Lower lobe of right lung (tissue), 2 donors: ENCODE measurements at regions not wholly inside any gene's neighbourhood (a gene's known extent, or its start where the extent isn't known, plus 50 kb on each side); places are given as distances from the start of the nearest gene placed in this dataset.

Experiments
- ATAC-seq, 2 donors: fragments of 200-7000 bp; cut with Tn5 transposase; one replicate each; pipeline ENCODE4 v1.9.1; 2020 to 2022; ENCODE audit warnings: mild to moderate bottlenecking in 2 of 2, moderate library complexity in 2 of 2
- DNase-seq: peaks from one replicate; pipeline ENCODE4 v3.0.0-alpha.2; 2020
- H3K27ac ChIP-seq: fragments of 200-600 bp; one replicate; pipeline ENCODE4 v1.8.0; 2022
- H3K27me3 ChIP-seq: fragments of 200-600 bp; one replicate; pipeline ENCODE4 v1.8.0; 2022; ENCODE audit warnings: low read depth
- H3K36me3 ChIP-seq: fragments of 200-600 bp; one replicate; pipeline ENCODE4 v1.8.0; 2022; ENCODE audit warnings: mild to moderate bottlenecking
- H3K4me1 ChIP-seq: fragments of 200-600 bp; one replicate; pipeline ENCODE4 v1.8.0; 2022
- H3K4me3 ChIP-seq: fragments of 200-600 bp; one replicate; pipeline ENCODE4 v1.8.0; 2022; ENCODE audit warnings: mild to moderate bottlenecking
- H3K9me3 ChIP-seq: fragments of 200-600 bp; one replicate; pipeline ENCODE4 v1.8.0; 2022
- intact Hi-C: fragments of 100-400 bp; cut with DNase I; formaldehyde crosslinking; loops from one replicate; pipeline ENCODE4 v1.11.0; 2022
- TF ChIP-seq, protein P1 (sequence below): fragments of 200-600 bp; IDR thresholded peaks from one replicate; pipeline ENCODE4 v1.8.0; 2022; ENCODE audit warnings: antibody characterized with exemption, mild to moderate bottlenecking
- donor health status: DM: no; HTN: yes; CAD: no; lungs with severe emphysema.

DNA sequence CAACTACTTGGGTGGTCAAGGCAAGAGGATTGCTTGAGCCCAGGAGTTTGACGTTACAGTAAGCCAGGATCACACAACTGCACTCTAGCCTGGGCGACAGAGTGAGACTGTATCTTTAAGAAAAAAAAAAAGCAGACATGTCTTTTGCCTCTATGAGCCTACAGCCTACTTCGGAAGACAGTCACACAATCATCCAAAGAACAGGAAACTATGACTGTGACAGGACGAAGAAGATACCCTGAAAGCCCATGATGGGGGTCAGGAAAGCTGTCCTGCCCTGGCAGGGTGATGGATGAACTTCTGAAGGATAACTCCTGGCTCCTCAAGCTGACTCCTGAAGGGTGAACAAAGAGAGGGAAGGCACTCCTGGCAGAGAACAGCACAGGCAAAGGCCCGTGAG is 251.7 kb upstream of the SIX2 start:
- no peaks in the 10 kb centered on the region for H3K9me3 ChIP-seq
- H3K4me3 ChIP-seq: no peak overlapping the region
- peaks cover 16% of the 10 kb centered on the region for H3K4me1 ChIP-seq
- TF ChIP-seq, protein P1, sequence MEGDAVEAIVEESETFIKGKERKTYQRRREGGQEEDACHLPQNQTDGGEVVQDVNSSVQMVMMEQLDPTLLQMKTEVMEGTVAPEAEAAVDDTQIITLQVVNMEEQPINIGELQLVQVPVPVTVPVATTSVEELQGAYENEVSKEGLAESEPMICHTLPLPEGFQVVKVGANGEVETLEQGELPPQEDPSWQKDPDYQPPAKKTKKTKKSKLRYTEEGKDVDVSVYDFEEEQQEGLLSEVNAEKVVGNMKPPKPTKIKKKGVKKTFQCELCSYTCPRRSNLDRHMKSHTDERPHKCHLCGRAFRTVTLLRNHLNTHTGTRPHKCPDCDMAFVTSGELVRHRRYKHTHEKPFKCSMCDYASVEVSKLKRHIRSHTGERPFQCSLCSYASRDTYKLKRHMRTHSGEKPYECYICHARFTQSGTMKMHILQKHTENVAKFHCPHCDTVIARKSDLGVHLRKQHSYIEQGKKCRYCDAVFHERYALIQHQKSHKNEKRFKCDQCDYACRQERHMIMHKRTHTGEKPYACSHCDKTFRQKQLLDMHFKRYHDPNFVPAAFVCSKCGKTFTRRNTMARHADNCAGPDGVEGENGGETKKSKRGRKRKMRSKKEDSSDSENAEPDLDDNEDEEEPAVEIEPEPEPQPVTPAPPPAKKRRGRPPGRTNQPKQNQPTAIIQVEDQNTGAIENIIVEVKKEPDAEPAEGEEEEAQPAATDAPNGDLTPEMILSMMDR: no peak
- H3K36me3 ChIP-seq: no peaks in the 10 kb centered on the region
- no peak overlapping the region for H3K27ac ChIP-seq
- H3K27me3 ChIP-seq: no peaks in the 10 kb centered on the region
- ATAC-seq (no peak), DNase-seq (no peak)
- intact Hi-C loops: no loop called here

DNA sequence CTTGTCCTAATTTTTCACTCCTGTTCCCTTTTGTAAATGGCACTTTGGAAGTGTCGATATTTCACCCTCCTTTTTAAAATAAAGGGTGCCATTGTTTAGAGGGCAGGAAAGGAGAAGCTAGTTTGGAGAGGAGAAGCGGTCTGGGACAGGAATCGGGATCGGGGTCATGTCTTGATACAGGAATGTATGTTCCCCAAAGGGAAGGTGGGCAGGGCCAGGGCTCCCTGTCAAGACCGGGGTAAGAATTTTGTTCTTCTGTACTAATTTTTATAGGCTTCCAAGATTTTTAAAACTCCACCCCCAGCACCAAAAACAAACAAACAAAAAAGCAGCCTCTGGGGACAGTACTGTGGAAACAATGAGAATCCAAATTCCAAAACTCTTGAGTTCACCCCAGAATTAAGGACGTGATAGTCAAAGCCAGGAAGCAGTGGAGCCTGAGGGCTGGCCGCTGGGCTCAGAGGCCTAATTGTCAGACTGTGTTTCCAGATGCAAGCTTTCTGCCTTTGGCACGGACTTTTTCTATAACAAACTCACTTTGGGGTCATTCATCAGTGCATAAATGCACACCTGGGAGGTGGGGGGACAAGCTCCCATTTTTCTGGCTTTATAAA is 250.4 kb upstream of the SIX2 start:
- ATAC-seq (no peak), DNase-seq (no peak)
- no peak overlapping the region for H3K27ac ChIP-seq
- no peaks in the 10 kb centered on the region for H3K36me3 ChIP-seq
- no peaks in the 10 kb centered on the region for H3K27me3 ChIP-seq
- H3K4me1 ChIP-seq: peaks cover 16% of the 10 kb centered on the region
- no peak overlapping the region for H3K4me3 ChIP-seq
- no peaks in the 10 kb centered on the region for H3K9me3 ChIP-seq
- TF ChIP-seq, protein P1: no peak
- intact Hi-C loops: no loop called here

DNA sequence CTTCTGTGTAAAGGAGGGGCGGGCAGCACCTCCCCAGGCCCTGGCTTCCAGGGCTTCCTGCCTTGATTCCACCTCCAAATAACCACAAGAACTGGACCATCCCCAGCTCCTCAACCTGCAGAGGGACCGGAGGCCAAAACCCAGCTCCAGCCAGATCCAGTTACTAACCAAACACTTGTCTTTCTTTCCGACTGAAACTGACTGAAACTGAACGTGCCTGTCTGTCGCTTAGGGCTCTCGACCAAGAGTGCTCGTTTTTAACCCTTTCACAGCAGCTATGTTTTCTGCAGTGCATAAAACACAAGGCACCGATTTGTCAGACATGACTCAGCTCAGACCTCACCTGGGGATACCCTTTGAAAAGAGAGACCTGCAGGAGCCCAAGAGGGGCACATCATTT is 249.9 kb upstream of the SIX2 start:
- Histone ChIP-seq H3K4me1 (peaks cover 16% of the 10 kb centered on the region), H3K4me3 (no peak overlapping the region), H3K36me3 (no peaks in the 10 kb centered on the region), H3K27ac (no peak overlapping the region), H3K9me3 (no peaks in the 10 kb centered on the region), H3K27me3 (no peaks in the 10 kb centered on the region)
- ATAC-seq: peak; percentile 52 to 73
- TF ChIP-seq, protein P1: no peak
- intact Hi-C loops: no loop called here
- DNase-seq: no peak

DNA sequence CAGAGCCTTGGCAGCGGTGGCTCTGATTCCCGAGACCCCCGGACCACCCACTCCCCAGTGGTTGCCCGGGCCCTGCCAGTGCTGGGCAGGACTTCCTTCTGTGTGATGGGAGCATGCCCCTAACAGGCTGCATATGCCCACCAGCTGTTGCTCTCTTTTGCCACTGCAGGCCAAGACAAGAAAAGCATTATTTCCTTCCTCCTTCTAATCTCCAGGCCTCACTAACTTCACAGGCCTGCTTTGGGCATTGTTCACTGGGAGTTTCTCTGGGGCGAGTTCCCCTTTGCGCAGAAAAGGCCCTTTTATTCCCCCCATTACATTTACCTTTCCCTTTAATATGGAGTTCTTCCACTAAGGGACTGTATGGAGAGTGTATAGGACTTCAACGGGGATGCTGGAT is 249.1 kb upstream of the SIX2 start:
- Histone ChIP-seq H3K36me3 (no peaks in the 10 kb centered on the region), H3K9me3 (no peaks in the 10 kb centered on the region), H3K27me3 (no peaks in the 10 kb centered on the region), H3K27ac (no peak overlapping the region), H3K4me1 (peaks cover 16% of the 10 kb centered on the region), H3K4me3 (no peak overlapping the region)
- intact Hi-C loops: no loop called here
- ATAC-seq: no peak
- TF ChIP-seq, protein P1: no peak
- DNase-seq: no peak

DNA sequence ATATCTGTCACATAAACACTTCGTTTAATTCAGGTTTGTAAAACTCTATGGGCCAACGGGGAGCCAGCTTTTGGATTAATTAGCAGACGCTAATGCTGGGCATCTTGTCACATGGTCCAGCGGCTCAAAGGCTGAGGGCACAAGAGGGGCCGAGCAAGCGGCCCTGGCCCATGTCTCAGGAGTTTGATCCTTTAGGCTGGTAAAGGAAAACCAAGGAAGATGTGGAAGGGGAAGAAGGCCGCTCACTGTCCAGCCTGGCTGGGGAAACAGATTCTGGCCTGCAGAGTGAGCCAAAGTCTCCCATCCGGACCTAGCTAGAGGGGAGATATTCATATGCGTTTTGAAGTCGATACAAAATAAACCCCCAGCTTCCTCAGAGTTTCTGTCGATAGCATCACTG is 248.6 kb upstream of the SIX2 start:
- Histone ChIP-seq H3K27me3 (no peaks in the 10 kb centered on the region), H3K4me3 (no peak overlapping the region), H3K36me3 (no peaks in the 10 kb centered on the region), H3K27ac (no peak overlapping the region), H3K4me1 (peaks cover 16% of the 10 kb centered on the region), H3K9me3 (no peaks in the 10 kb centered on the region)
- ATAC-seq (no peak), DNase-seq (no peak)
- TF ChIP-seq, protein P1: no peak
- intact Hi-C loops: no loop called here
